Nephron progenitor cell (in vitro differentiated cells): ENCODE measurements at regions not wholly inside any gene's neighbourhood (a gene's known extent, or its start where the extent isn't known, plus 50 kb on each side); places are given as distances from the start of the nearest gene placed in this dataset.

Experiments used
- DNase-seq: peaks from one replicate; pipeline ENCODE4 v3.0.0; 2021
- H3K27ac Mint-ChIP-seq: 2 replicates; pipeline ENCODE4 v1.8.0; 2021; ENCODE audit warnings: mild to moderate bottlenecking, moderate library complexity, mixed read lengths
- H3K27me3 Mint-ChIP-seq: 2 replicates; pipeline ENCODE4 v1.8.0; 2021; ENCODE audit warnings: mild to moderate bottlenecking, low read depth, mixed read lengths; ENCODE audit not compliant: poor library complexity
- H3K36me3 Mint-ChIP-seq: 2 replicates; pipeline ENCODE4 v1.8.0; 2021; ENCODE audit warnings: low read depth, mixed read lengths
- H3K4me1 Mint-ChIP-seq: 2 replicates; pipeline ENCODE4 v1.8.0; 2021; ENCODE audit warnings: mixed read lengths
- H3K4me3 Mint-ChIP-seq: 2 replicates; pipeline ENCODE4 v1.8.0; 2021; ENCODE audit warnings: mild to moderate bottlenecking, moderate library complexity, mixed read lengths
- H3K9me3 Mint-ChIP-seq: 2 replicates; pipeline ENCODE4 v1.8.0; 2021; ENCODE audit warnings: mild to moderate bottlenecking, moderate library complexity, mixed read lengths
- TF ChIP-seq, protein P1 (sequence below): fragments of 200-600 bp; sonication (generic); IDR thresholded peaks from 2 replicates; pipeline ENCODE4 v1.5.0; 2021; ENCODE audit warnings: antibody characterized with exemption

DNA sequence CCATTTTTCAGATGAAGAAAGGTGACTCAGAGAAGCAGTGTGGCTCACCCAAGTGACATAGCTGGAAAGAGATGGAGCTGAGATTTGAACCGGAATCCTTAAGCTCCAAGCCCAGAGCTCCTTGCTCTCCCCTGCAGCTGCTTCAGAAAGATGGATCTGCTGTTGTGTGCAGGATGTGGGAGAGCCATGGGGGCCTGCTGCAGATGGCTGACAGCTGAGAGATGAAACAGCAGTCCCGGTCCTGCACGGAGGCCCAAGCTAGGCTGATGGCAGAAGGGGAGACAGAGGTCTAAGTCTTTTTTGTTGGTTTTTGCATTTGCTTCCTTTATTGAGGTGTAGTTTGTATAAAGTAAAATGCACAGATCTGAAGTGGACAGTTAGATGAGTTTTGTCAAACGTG, 69.8 kb upstream of the FOXP4 start:
- Mint-ChIP-seq H3K4me3 (no peak overlapping the region), H3K36me3 (no peaks in the 10 kb centered on the region), H3K9me3 (peaks cover 12% of the 10 kb centered on the region), H3K4me1 (peaks cover 38% of the 10 kb centered on the region), H3K27me3 (peaks cover 82% of the 10 kb centered on the region), H3K27ac (no peak overlapping the region)
- no peak for DNase-seq
- TF ChIP-seq, protein P1, sequence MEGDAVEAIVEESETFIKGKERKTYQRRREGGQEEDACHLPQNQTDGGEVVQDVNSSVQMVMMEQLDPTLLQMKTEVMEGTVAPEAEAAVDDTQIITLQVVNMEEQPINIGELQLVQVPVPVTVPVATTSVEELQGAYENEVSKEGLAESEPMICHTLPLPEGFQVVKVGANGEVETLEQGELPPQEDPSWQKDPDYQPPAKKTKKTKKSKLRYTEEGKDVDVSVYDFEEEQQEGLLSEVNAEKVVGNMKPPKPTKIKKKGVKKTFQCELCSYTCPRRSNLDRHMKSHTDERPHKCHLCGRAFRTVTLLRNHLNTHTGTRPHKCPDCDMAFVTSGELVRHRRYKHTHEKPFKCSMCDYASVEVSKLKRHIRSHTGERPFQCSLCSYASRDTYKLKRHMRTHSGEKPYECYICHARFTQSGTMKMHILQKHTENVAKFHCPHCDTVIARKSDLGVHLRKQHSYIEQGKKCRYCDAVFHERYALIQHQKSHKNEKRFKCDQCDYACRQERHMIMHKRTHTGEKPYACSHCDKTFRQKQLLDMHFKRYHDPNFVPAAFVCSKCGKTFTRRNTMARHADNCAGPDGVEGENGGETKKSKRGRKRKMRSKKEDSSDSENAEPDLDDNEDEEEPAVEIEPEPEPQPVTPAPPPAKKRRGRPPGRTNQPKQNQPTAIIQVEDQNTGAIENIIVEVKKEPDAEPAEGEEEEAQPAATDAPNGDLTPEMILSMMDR, result no peak

DNA sequence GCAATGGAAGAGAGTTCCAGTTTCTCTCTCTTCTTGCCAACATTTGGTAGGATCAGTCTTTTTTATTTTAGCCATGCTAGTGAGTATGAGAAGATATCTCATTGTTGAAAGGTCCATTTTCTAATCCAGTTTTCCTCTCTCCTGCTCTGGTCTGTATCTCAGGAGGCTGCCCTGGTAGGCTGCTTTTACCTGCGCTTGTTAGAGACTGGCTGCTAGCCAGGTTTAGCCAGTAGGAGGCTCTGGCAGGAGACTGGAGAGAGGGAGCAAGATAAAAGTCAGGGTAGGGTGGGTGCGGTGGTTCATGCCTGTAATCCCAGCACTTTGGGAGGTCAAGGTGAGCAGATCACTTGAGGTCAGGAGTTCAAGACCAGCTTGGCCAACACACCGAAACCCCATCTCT, 68.6 kb upstream of the FOXP4 start:
- peaks cover 19% of the 10 kb centered on the region for H3K9me3 Mint-ChIP-seq
- no peak overlapping the region for H3K27ac Mint-ChIP-seq
- TF ChIP-seq, protein P1, result no peak
- peaks cover 27% of the 10 kb centered on the region for H3K4me1 Mint-ChIP-seq
- DNase-seq, result no peak
- H3K27me3 Mint-ChIP-seq, result peaks cover 84% of the 10 kb centered on the region
- H3K4me3 Mint-ChIP-seq, result no peak overlapping the region
- H3K36me3 Mint-ChIP-seq, result no peaks in the 10 kb centered on the region

DNA sequence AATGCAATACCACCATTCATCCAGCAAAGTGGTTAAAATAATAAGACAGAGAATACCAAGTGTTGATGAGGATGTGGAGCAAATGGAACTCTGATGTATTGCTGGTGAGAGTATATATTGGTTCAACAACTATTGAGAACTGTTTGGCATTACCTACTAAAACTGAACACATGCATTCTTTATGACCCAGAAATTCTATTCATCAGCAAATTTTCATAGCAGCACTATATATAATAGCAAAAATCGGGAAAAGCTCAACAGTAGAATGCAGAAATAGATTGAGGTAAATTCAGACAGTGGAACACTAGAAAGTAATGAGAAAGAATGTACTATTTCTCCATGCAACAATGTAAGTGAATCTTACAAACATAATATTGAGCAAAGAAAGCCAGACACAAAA, 62.2 kb upstream of the FOXP4 start:
- Mint-ChIP-seq H3K9me3 (peaks cover 27% of the 10 kb centered on the region), H3K36me3 (no peaks in the 10 kb centered on the region), H3K27me3 (peaks cover 84% of the 10 kb centered on the region), H3K4me1 (peaks cover 44% of the 10 kb centered on the region), H3K4me3 (no peak overlapping the region), H3K27ac (no peak overlapping the region)
- TF ChIP-seq, protein P1, result no peak
- no peak for DNase-seq

DNA sequence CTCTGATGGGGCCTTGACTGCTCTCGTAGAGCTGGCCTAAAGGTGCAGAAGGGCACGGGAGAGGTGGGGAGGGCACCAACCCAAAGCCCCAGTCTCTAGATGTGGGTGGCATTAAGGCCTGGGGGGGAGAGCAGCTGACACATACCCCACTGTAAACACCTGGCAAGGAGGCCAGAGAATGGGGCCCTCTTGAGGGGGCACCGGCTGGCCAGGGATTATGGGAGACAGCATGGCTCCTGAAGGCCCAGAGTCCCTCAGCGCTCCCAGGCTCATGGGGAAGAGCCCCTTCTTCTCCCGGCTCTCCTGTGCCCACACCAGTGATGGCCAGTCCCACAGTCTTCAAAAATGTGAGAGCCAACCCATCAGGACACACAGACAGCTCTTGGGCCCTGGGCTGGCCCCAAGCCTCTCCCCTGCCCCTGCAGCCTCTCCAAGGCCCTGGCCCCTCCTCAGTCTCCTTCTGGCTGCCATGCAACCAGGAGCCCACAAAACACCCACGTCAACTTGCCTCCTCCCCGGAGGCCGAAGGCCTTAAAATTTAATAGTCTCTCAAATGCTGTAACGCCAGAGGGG, 58.2 kb upstream of the FOXP4 start:
- TF ChIP-seq, protein P1, result no peak
- Mint-ChIP-seq H3K27ac (peak overlapping the region; percentile 75), H3K4me3 (peak overlapping the region; percentile 15), H3K9me3 (peaks cover 8% of the 10 kb centered on the region), H3K36me3 (no peaks in the 10 kb centered on the region), H3K27me3 (peaks cover 58% of the 10 kb centered on the region), H3K4me1 (peaks cover 83% of the 10 kb centered on the region)
- DNase-seq, result peak; percentile 26

DNA sequence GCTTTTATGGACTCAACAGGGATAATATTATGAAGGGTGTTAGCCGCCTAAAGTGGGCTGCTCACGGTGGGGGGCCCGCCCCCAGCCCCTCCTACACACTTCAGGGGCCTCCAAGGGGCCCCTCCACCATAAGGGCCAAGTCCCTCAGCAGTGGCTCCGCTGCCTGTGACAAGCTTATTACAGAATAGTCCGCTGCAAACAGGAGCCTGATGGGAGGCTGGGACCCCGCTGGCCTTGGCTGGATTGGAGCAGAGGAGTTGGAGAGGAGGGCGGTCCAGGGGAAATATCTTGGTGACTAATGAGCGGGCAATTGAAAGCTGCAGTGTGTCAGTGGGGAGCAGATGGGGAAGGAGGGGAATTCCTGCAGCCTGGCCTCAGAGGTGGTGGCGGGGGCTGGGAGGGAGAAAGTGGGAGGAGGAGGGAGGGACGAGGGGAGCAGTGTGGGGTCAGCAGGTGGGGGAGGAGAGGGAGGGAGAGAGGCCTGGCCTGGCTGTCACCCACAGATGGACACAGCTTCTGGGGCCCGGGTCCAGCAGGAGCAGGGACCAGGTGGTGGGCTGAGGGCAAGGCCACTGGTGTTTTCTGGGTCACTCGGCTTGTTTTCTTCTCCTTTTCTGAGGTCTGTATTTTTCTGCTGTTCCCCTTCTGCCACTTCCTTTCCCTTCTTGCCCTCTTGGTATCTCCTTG, 57.6 kb upstream of the FOXP4 start:
- peaks cover 58% of the 10 kb centered on the region for H3K27me3 Mint-ChIP-seq
- TF ChIP-seq, protein P1, result no peak
- no peaks in the 10 kb centered on the region for H3K36me3 Mint-ChIP-seq
- peaks cover 85% of the 10 kb centered on the region for H3K4me1 Mint-ChIP-seq
- H3K27ac Mint-ChIP-seq, result peak overlapping the region; percentile 89
- DNase-seq, result peak; percentile 73
- H3K4me3 Mint-ChIP-seq, result peak overlapping the region; percentile 35
- peaks cover 2% of the 10 kb centered on the region for H3K9me3 Mint-ChIP-seq
